ENCODE measurements at regions not wholly inside any gene's neighbourhood (a gene's known extent, or its start where the extent isn't known, plus 50 kb on each side); places are given as distances from the start of the nearest gene placed in this dataset.
"Not testable (repeated sequence)": the region's sequence is repeated elsewhere in the genome, so short reads cannot be mapped to it uniquely, and the experiment has no call there.

DNA sequence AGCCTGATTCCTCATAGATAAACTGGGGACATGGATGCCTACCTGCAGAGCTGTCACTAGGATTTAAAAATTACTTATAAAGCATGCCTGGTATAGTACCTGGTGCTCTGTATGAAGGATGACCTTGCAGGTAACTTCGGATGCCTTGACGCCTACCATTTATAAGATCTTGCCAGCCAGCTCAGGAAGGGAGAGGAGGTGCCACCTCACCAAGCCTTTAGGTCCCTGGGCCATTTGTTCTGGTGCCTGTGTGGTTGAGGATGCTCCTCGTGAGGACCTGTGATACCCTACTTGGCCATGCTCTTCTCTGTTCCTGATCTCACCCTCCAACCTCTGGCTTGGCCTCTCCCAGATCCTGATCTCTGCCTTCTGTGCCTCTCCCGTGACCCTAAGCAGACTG, 85.2 kb downstream of the FDX1 start:
- DNase-seq: no peak

DNA sequence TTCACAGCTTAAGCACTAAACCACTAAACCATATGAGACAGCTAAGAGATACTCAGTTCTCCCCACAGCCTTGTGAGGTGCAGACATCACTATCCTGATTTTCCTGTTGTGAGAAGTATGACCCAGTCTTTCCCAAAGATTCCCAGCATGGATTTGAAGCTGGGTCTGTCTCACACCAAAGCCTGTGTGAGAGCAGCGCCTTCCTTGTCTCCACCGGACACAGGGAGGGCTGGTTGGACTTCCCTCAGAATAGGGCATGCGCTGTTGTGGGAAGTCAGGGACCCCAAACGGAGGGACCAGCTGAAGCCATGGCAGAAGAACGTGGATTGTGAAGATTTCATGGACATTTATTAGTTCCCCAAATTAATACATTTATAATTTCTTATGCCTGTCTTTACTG, 87.6 kb downstream of the FDX1 start:
- not testable (repeated sequence) for DNase-seq

DNA sequence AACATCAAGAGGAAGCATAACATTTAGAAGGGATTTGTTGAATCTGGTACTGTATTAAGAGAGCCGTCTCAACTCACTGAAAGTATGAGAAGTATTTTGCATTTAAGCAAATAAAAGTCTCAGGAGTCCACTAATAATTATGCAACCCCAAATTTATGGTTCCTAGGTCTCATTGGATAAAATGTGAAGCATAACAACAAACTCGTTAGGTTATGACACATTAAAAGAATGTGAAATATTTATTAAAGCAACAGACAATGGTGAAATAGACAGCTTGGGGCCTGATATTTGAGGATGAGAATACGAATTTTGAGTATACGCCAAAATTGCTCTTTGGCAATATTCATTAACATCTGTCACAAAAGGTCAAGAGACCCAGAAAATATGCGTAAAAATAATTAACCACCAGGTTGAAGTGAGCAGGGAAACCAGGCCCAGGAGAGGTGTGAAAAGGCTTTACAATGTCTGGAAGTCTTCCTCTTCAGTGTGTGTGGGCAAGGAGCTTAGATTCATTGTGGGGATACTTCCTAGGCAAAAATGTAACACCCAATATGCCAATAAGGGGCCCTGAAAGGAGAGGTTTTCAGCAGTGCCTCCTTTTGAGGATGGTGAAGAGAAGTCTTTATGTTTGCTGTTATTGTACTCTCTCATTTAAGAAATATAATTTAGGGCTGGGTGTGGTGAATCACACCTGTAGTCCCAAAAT, 89.2 kb downstream of the FDX1 start:
- peak; percentile 73 for DNase-seq

DNA sequence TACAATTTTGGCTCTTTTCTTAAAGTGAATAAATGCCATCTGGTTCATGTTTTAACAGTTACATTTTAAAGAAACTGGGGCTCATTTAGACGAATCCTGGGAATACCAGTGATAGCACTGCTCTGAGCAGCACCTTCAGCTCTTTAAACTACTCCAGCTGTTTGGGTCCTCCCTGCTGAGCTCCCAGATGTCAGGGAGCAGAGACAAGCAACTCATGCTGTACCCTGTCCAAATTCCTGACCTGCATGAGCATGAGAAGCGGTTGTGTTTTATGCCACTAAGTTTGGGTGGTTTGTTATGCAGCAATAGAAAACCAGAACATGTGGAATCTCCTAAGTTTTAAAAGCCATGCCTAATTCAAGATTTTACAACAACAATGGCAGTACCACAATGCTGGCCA, 90.0 kb downstream of the FDX1 start:
- no peak for DNase-seq

DNA sequence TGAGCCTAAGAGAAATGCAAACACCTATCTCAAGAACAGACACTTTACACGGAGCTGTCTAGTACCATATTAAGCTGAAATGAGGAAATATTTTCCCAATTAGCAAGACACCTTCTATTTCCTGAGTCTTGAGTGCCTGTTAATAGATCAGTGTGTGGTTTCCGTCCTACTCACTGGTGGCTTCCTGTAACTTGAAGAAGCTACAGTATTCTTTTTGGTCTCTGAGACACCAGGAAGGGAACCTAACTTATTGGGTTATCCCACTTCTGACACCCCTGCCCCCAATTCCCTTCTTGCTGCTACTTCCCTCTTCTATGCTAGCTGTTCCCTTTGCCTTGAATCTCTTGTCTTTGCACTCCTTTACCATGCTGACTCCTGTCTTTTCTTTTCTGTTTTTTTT, 92.7 kb downstream of the FDX1 start:
- DNase-seq: peak; percentile 28

DNA sequence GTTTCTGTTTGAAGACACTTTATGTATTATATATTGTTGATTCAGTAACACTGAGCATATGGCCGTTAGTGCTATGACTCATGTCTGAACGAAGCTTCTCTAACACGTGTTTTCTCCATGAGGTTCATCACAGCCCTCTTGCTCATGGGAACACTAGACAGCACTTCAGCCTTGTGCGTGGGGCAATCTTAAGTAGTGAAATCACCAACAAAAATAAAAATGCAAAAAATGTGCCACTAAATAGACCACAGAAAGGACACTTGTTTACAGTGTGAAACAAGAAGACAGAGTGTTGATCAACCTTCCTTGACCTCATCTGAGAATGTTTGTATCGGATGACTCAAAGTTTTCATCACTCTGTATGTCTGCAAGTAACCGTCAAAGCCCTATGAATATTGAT, 94.5 kb downstream of the FDX1 start:
- DNase-seq: peak; percentile 91

DNA sequence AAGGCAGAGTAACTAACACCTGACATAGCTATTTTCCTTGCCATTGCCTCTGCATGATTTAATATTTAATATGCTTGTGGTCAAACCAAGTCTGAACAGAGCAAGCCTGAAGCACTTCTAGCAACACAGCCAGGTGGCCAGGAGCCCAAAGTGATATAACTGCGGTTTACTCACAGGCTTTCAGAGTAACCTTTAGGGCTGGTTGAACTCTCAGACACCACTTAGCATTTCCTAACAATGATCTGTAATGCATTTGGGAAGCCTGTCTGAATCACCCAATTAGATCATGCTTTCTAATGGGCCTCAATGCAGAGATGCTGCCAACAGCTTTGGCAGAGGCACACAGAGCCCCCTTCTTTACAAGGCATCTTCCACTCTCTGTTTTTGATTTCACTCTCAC, 96.1 kb downstream of the FDX1 start:
- DNase-seq: peak; percentile 76

DNA sequence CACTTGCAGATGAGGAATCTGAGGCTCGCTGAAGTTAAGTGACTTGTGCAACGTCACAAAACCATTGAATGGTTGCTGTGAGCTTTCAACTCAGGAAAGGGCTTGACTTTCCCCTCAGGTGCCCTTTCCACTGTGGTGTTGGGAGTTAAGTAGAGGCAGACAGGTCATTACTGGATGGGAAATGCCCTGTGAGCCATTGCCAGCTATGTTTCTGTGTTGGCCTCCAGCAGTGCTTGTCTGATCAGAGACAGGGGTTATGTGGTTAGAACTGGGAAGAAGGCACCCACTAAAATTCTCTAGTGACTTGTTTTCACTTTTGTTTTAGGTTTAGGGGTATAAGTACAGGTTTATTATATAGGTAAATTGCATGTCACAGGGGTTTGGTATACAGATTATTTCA, 96.6 kb downstream of the FDX1 start:
- DNase-seq: no peak

Data from fibroblast of skin of abdomen (primary cell).